ENCODE measurements at regions not wholly inside any gene's neighbourhood (a gene's known extent, or its start where the extent isn't known, plus 50 kb on each side); places are given as distances from the start of the nearest gene placed in this dataset.
"Not testable (repeated sequence)": the region's sequence is repeated elsewhere in the genome, so short reads cannot be mapped to it uniquely, and the experiment has no call there.

DNA sequence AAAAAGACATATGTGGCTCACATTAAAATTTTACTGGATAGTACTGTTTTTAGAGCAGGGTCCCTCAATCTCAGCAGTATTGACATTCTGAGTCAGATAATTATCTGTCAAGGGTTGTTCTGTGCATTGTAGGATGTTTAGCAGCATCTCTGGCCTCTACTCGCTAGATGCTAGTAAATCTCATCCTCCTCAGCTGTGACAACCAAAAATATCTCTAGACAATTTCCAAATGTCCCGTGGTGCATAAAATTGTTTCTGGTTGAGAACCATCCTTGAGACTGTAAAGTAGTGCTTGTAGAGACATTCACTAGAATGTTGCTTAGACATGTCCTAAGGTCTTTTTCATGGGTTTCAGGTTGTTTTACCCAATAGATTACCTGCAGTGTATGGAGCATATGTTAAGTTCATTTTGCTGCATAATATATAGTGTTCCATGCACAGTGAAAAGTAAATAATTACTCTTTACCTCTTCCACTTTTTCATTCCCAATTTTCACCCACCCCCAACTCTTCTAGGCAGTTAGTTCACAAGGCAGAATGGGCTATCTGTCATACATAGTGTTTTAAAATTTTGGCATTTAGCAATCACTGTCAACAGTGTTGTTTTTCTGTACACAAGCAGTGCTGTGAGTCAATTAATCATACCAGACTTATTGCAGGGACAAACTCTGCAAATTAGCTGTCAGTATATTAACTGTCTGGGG, 200.2 kb upstream of the SLC38A2 start:
- H3K27ac ChIP-seq = peak overlapping the region in 1 of 2 donors; percentile 21
- no peak overlapping the region for H3K4me3 ChIP-seq
- DNase-seq (ENCODE audit: low spot score) = no peak
- TF ChIP-seq, protein P1, sequence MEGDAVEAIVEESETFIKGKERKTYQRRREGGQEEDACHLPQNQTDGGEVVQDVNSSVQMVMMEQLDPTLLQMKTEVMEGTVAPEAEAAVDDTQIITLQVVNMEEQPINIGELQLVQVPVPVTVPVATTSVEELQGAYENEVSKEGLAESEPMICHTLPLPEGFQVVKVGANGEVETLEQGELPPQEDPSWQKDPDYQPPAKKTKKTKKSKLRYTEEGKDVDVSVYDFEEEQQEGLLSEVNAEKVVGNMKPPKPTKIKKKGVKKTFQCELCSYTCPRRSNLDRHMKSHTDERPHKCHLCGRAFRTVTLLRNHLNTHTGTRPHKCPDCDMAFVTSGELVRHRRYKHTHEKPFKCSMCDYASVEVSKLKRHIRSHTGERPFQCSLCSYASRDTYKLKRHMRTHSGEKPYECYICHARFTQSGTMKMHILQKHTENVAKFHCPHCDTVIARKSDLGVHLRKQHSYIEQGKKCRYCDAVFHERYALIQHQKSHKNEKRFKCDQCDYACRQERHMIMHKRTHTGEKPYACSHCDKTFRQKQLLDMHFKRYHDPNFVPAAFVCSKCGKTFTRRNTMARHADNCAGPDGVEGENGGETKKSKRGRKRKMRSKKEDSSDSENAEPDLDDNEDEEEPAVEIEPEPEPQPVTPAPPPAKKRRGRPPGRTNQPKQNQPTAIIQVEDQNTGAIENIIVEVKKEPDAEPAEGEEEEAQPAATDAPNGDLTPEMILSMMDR (IDR thresholded peaks at IDR 0.05) = no peak

DNA sequence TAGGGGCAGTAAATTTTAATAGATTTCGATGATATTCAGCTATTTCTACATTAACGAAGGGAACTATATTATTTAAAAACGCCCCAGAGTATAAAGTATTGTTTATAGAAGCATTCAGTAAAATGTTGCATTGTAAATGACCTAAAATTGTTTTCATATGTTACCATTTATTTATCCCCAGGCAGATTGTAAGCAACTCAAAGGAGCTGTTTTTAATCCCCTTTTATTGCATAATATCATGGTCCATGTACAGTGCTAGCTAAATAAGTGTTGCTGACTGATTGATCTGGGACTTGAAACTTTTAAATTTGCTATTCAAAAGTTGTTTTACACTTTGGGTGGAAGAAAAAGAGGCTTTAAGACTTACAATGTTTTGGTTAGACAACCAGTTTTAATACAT, 199.0 kb upstream of the SLC38A2 start:
- H3K27ac ChIP-seq = no peak overlapping the region
- H3K4me3 ChIP-seq = no peak overlapping the region
- TF ChIP-seq, protein P1 (IDR thresholded peaks at IDR 0.05) = no peak
- DNase-seq (ENCODE audit: low spot score) = no peak

DNA sequence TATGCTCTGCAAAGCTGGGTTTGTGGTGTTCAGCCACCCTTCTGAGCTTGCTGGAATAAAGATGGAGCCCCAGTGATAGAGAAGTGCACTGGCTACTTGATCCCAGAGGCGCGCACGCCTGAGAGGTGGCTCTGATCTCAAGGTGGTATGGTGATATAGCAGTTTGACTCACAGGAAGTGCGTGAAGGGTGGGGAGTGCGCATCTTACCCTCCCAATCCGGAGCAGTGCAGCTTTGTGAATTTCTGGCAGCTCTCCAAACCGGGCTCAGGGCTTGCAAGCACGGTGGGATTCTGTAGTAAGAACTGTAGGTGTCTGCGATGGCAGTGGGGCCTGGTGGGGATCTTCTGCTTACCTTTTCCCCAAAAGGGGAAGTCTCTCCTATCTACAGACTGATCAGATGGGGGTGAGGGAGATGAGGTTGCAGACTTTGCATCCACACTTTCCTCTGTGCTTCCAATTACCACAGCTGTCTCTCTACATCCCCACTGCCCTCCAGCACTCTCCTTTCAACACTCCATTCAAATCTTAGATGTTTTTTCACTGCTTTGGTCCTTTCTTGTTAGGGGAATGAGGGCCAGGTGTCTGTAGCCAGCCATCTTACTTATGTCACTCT, 197.4 kb upstream of the SLC38A2 start:
- TF ChIP-seq, protein P1 (IDR thresholded peaks at IDR 0.05) = no peak
- no peak overlapping the region for H3K27ac ChIP-seq
- DNase-seq (ENCODE audit: low spot score) = no peak
- H3K4me3 ChIP-seq = no peak overlapping the region

DNA sequence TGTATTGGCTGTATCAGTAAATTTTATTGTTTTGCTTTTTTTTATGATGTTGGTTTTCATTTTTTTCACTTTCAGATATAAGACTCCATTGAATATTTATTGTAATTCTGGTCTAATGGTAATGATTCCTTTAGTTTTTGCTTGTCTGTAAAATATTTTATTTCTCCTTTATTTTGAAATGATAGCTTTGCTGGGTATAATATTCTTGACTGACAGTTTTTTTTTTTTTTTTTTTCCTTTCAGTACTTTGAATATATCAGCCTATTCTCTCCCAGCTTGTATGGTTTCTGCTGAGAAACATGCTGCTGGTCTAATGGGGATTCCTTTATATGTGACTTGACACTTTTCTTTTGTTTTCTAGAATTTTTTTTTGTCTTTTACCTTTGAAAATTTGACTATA, 195.1 kb upstream of the SLC38A2 start:
- no peak overlapping the region for H3K4me3 ChIP-seq
- H3K27ac ChIP-seq = no peak overlapping the region
- TF ChIP-seq, protein P1 (IDR thresholded peaks at IDR 0.05) = no peak
- no peak for DNase-seq (ENCODE audit: low spot score)

DNA sequence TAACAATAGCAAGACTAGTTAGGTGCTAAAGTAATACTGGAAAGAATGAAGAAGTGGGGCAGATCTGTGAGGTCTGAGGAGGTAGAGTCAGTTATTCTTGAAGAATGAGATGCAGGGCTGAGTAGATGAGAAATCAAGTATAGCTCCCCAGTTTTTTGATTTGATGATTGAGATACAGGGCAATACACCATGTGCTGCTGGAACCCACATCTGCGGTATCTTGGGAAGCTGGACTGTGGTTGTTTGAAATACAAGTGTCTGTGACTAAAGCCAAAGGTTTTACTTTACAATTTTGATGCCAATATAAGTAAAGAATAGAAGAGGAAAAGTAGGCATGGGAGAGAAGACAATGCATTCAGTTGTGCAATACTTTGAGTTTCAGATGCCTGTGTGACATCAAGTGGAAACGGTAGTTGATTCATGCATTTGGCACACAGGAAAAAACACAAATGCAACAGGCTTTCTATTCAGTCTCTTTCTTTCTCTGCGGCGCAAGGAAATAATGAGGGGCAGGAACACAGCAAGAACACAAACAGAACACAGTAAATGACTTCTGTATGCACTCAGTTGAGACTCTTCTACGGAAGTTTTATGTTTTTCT, 190.2 kb upstream of the SLC38A2 start:
- Histone ChIP-seq H3K4me3 (peak overlapping the region; percentile 2), H3K27ac (peak overlapping the region in 1 of 2 donors; percentile 45)
- TF ChIP-seq, protein P1 (IDR thresholded peaks at IDR 0.05) = no peak
- no peak for DNase-seq (ENCODE audit: low spot score)

DNA sequence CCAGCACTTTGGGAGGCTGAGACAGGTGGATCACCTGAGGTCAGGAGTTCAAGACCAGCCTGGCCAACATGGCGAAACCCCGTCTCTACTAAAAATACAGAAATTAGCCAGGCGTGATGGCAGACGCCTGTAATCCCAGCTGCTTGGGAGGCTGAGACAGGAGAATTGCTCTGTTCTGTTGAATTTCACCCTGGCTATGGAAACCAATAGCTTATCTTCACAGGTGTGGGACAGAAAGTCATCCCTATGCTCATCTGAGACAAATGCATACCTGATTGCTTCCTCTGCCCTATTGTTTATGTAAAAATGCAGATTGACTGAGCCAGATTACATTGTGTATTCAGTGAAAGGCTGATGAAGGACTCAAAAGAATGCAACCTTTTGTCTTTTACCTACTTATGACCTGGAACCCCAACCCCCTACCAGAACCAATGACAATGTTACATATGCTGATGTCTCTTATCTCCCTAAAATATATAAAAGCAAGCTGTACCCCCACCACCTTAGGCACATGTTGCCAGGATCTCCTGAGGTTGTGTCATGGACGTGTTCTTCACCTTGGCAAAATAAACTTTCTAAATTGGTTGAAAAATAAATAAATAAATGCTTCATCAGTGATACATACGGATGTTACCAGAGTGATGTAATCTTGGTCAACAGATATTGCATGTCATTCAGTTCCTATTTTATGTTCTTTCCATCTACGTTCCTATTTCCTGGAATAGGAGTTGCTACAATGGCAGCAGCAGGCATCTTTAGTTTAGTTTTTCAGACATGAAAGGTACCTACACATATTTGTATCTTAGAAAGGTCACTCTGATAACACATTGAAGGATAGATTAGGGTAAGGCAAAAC, 189.4 kb upstream of the SLC38A2 start:
- DNase-seq (ENCODE audit: low spot score); H3K4me3 ChIP-seq: not testable (repeated sequence)
- H3K27ac ChIP-seq = peak overlapping the region in 1 of 2 donors; percentile 45

DNA sequence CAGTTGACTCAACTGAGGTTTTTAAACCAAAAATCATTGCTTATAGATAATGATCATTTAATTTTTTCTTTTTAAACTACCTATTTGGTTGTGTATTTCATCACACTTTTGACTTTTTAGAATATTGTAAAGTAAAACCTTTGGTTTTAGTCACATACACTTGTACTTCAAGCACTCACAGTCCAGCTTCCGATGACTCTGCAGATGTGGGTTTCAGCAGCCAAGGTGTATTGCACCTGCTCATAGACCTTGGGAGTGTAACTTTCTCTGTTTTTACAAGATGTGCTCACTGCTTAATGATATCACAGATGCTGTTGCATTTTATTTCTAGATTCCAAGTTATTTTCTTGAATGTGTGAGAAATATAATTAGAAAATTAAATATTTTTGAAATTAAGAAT, 188.3 kb upstream of the SLC38A2 start:
- TF ChIP-seq, protein P1 (IDR thresholded peaks at IDR 0.05) = no peak
- DNase-seq (ENCODE audit: low spot score) = no peak
- Histone ChIP-seq H3K27ac (no peak overlapping the region), H3K4me3 (no peak overlapping the region)

All from coronary artery (tissue), 2 donors.